ENCODE measurements at regions not wholly inside any gene's neighbourhood (a gene's known extent, or its start where the extent isn't known, plus 50 kb on each side); places are given as distances from the start of the nearest gene placed in this dataset.
A peak's percentile ranks its signal among the peaks of the same experiment; 100 is the strongest.

GRCh38 chr12:131355361-131356245 is 355.3 kb upstream of the SFSWAP start:
- ChIA-PET POLR2A (ENCODE audit: partially characterized antibody) (no interaction called here), CTCF (ENCODE audit: partially characterized antibody) (interaction anchor here (0.7 to 2.4 kb wide), 6 partner anchors 8 to 83 kb away, joined by 3 to 7 read pairs (median 4); no protein-coding TSS in a partner anchor)
- Histone ChIP-seq H3K23me2 (ENCODE audit: low read depth, low read length) (peaks cover 3% of the 10 kb centered on the region; the same call in 1 of the 2 replicates), H2BK120ac (replicated peaks; ENCODE audit: low read depth, low read length) (no peak overlapping the region), H3K14ac (ENCODE audit: insufficient read length) (no peak overlapping the region), H2AK5ac (ENCODE audit: low read depth, low read length) (no peak overlapping the region), H2BK5ac (ENCODE audit: low read depth, low read length) (no peak overlapping the region), H3K4me2 (ENCODE audit: insufficient read depth in 1 of 2, low read depth in 2 of 2, low read length in 2 of 2) (no peak overlapping the region), H2BK15ac (ENCODE audit: low read length) (no peak overlapping the region), H3K27me3 (replicated peaks in 1 of 4; ENCODE audit: control insufficient read depth in 3 of 4, extremely low read depth in 1 of 4, insufficient read depth in 3 of 4, low read length in 3 of 4) (no peaks in the 10 kb centered on the region; a peak in 3 of 7 replicates), H2BK20ac (ENCODE audit: low read length) (no peak overlapping the region), H3K18ac (ENCODE audit: extremely low read depth, low read length) (no peak overlapping the region), H3K4me1 (replicated peaks in 1 of 4; ENCODE audit: control insufficient read depth in 3 of 4, insufficient read depth in 4 of 4, low read length in 3 of 4) (peaks cover 0 to 3% (median 0%) of the 10 kb centered on the region in 4 experiments; a peak in 1 of 7 replicates), H4K8ac (ENCODE audit: extremely low read depth, insufficient read depth, low read length) (no peak overlapping the region), H3K9me3 (ENCODE audit: insufficient read depth in 2 of 2, low read depth in 1 of 2, low read length in 1 of 2) (no peaks in the 10 kb centered on the region; a peak in 1 of 4 replicates), H3K23ac (ENCODE audit: insufficient read length) (no peak overlapping the region), H3K36me3 (ENCODE audit: control insufficient read depth in 2 of 4, insufficient read depth in 4 of 4, low read length in 3 of 4) (no peaks in the 10 kb centered on the region), H3K27ac (ENCODE audit: low read depth, low read length) (no peak overlapping the region), H3K9ac (replicated peaks in 1 of 4; ENCODE audit: extremely low read depth in 1 of 4, low read depth in 3 of 4, low read length in 3 of 4) (no peak overlapping the region), H2BK12ac (ENCODE audit: low read depth, low read length) (no peak overlapping the region), H3K79me2 (ENCODE audit: control insufficient read depth in 1 of 2, insufficient read depth in 2 of 2, low read length in 2 of 2) (no peaks in the 10 kb centered on the region), H3K56ac (replicated peaks; ENCODE audit: insufficient read length, low read depth, low read length) (no peak overlapping the region), H4K5ac (ENCODE audit: insufficient read length, low read depth, low read length) (no peak overlapping the region), H4K20me1 (replicated peaks in 1 of 2; ENCODE audit: control insufficient read depth in 1 of 2, insufficient read depth in 2 of 2, low read length in 2 of 2) (no peaks in the 10 kb centered on the region), H3K4me3 (ENCODE audit: extremely low read depth in 1 of 4, insufficient read depth in 2 of 4, low read depth in 3 of 4, low read length in 4 of 4) (no peak overlapping the region), H2AFZ (ENCODE audit: low read length) (no peak overlapping the region), H4K91ac (replicated peaks; ENCODE audit: insufficient read length, low read length) (peak overlapping the region; percentile 25), H3K4ac (replicated peaks; ENCODE audit: insufficient read length, low read depth, low read length) (no peak overlapping the region), H3K79me1 (ENCODE audit: low read depth, low read length) (no peaks in the 10 kb centered on the region)
- WGBS, 2 experiments (ENCODE audit: extremely low coverage in 1 of 2, insufficient coverage in 1 of 2, insufficient read length in 1 of 2, insufficient replicate concordance in 2 of 2, low coverage in 1 of 2, low lambda C conversion rate in 2 of 2, missing lambda C conversion rate in 1 of 2) = 91% methylated on average over 28 of the region's 29 CpGs; no CpG with 5 or more reads in 1 of the 2 experiments
- FAIRE-seq (no peak), DNase-seq (ENCODE audit: low read depth in 1 of 2, low spot score in 2 of 2) (no peak)
- TF ChIP-seq SP1 (IDR thresholded peaks at IDR 0.05; ENCODE audit: low read depth, low read length) (no peak), PHF8 (conservative IDR thresholded peaks at IDR 0.05; ENCODE audit: low read depth, low read length) (no peak)

All from H1 (cell line).